ENCODE measurements at regions not wholly inside any gene's neighbourhood (a gene's known extent, or its start where the extent isn't known, plus 50 kb on each side); places are given as distances from the start of the nearest gene placed in this dataset.

DNA sequence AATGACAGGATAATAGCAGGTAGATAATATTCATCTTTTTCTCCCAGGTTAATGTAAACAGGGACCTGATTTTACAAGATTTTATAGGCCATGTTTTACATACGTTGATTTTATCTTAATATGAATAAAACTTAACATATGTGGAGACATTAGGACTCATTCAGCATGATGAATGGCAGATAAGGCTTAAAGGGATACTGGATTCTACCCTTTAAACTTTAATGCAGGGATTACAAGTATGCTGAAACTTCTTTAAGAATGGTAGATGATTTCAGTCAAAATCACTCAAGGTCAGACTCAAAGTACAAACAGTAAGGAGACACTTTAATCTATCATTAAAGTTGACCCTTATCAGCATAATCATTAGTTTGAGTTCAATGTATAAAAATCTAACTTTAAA, 274.5 kb upstream of the IZUMO3 start:
- ATAC-seq (no peak), DNase-seq (no peak)
- Histone ChIP-seq H3K36me3 (ENCODE audit: insufficient read depth in 1 of 2, low read depth in 1 of 2) (no peaks in the 10 kb centered on the region), H3K4me3 (no peak overlapping the region), H3K4me1 (no peaks in the 10 kb centered on the region), H3K9me3 (no peaks in the 10 kb centered on the region), H3K27ac (no peak overlapping the region), H3K27me3 (ENCODE audit: insufficient read depth in 3 of 3, low read length in 2 of 3) (no peaks in the 10 kb centered on the region)
- TF ChIP-seq, protein P1, sequence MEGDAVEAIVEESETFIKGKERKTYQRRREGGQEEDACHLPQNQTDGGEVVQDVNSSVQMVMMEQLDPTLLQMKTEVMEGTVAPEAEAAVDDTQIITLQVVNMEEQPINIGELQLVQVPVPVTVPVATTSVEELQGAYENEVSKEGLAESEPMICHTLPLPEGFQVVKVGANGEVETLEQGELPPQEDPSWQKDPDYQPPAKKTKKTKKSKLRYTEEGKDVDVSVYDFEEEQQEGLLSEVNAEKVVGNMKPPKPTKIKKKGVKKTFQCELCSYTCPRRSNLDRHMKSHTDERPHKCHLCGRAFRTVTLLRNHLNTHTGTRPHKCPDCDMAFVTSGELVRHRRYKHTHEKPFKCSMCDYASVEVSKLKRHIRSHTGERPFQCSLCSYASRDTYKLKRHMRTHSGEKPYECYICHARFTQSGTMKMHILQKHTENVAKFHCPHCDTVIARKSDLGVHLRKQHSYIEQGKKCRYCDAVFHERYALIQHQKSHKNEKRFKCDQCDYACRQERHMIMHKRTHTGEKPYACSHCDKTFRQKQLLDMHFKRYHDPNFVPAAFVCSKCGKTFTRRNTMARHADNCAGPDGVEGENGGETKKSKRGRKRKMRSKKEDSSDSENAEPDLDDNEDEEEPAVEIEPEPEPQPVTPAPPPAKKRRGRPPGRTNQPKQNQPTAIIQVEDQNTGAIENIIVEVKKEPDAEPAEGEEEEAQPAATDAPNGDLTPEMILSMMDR (IDR thresholded peaks at IDR 0.05) = no peak
- intact Hi-C loops (cut with DNase I) = no loop called here
- 46 to 51% (median 50%) methylated on average over 1 of the region's 1 CpG for WGBS, 3 donors

- intact Hi-C loops (cut with DNase I) = no loop called here
- no peak overlapping the region for H3K27ac ChIP-seq
Observed at GRCh38 chr9:24817756-24818155, 272.1 kb upstream of the IZUMO3 start.

GRCh38 chr9:24816006-24816405, 270.3 kb upstream of the IZUMO3 start:
- H3K4me1 ChIP-seq = no peaks in the 10 kb centered on the region
- no peaks in the 10 kb centered on the region for H3K9me3 ChIP-seq
- WGBS, 3 donors = 18% methylated on average over 1 of the region's 1 CpG
- intact Hi-C loops (cut with DNase I) = no loop called here
- ATAC-seq (no peak), DNase-seq (no peak)
- no peak overlapping the region for H3K4me3 ChIP-seq
- no peaks in the 10 kb centered on the region for H3K36me3 ChIP-seq (ENCODE audit: insufficient read depth in 1 of 2, low read depth in 1 of 2)
- TF ChIP-seq, protein P1 (IDR thresholded peaks at IDR 0.05) = no peak
- H3K27ac ChIP-seq = no peak overlapping the region
- H3K27me3 ChIP-seq (ENCODE audit: insufficient read depth in 3 of 3, low read length in 2 of 3) = no peaks in the 10 kb centered on the region

More at GRCh38 chr9:24817756-24818155, 272.1 kb upstream of the IZUMO3 start:
- 80 to 87% (median 84%) methylated on average over 2 of the region's 2 CpGs for WGBS, 3 donors
- no peaks in the 10 kb centered on the region for H3K36me3 ChIP-seq (ENCODE audit: insufficient read depth in 1 of 2, low read depth in 1 of 2)
- DNase-seq (no peak), ATAC-seq (no peak)
- no peaks in the 10 kb centered on the region for H3K27me3 ChIP-seq (ENCODE audit: insufficient read depth in 3 of 3, low read length in 2 of 3)
- no peaks in the 10 kb centered on the region for H3K4me1 ChIP-seq
- TF ChIP-seq, protein P1 (IDR thresholded peaks at IDR 0.05) = no peak
- H3K4me3 ChIP-seq = no peak overlapping the region
- H3K9me3 ChIP-seq = no peaks in the 10 kb centered on the region

DNA sequence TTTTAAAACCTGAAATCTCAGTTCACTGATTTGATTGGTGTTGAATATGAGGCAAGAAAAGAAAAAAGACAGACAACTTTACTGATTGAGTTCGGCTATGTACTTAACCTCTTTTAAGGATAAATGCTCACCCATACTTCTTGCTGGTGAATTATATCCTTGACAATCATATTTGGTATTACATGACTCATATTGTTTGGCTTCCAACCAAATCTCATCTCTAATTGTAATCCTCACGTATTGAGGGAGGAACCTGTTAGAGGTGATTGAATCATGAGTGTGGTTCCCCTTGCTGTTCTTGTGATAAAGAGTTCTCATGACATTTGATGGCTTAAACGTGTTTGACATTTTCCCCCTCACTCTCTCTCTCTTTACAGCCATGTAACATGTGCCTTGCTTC, 255.6 kb upstream of the IZUMO3 start:
- no peaks in the 10 kb centered on the region for H3K4me1 ChIP-seq
- ATAC-seq (no peak), DNase-seq (no peak)
- no peak overlapping the region for H3K4me3 ChIP-seq
- no peaks in the 10 kb centered on the region for H3K36me3 ChIP-seq (ENCODE audit: insufficient read depth in 1 of 2, low read depth in 1 of 2)
- H3K27ac ChIP-seq = no peak overlapping the region
- no peaks in the 10 kb centered on the region for H3K9me3 ChIP-seq
- TF ChIP-seq, protein P1 (IDR thresholded peaks at IDR 0.05) = no peak
- WGBS, 3 donors = 55 to 66% (median 60%) methylated on average over 3 of the region's 3 CpGs
- intact Hi-C loops (cut with DNase I) = no loop called here
- H3K27me3 ChIP-seq (ENCODE audit: insufficient read depth in 3 of 3, low read length in 2 of 3) = no peaks in the 10 kb centered on the region

DNA sequence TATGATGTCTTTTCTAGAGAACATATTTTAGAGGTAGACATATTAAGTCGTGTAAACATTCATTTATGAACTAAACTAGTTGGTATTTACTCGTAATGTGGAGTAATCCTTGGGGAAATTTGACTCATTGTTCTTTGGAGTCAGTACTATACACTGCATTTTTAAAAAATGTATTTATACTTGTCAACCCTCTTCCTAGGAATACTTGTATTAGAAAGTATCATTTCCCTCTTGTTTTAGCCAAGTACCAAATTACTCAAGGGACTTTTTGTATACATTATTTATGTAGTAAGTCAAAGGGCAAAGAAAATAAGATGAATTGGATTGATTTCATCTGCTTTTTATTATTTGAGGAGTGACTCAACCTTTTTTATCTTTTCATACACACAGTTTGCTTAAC, 248.1 kb upstream of the IZUMO3 start:
- WGBS, 3 donors = 26 to 36% (median 28%) methylated on average over 2 of the region's 2 CpGs
- Histone ChIP-seq H3K27me3 (ENCODE audit: insufficient read depth in 3 of 3, low read length in 2 of 3) (no peaks in the 10 kb centered on the region), H3K4me1 (no peaks in the 10 kb centered on the region), H3K36me3 (ENCODE audit: insufficient read depth in 1 of 2, low read depth in 1 of 2) (no peaks in the 10 kb centered on the region), H3K27ac (no peak overlapping the region), H3K9me3 (no peaks in the 10 kb centered on the region), H3K4me3 (no peak overlapping the region)
- DNase-seq (no peak), ATAC-seq (no peak)
- TF ChIP-seq, protein P1 (IDR thresholded peaks at IDR 0.05) = no peak
- intact Hi-C loops (cut with DNase I) = no loop called here

Data from psoas muscle (tissue), 7 donors.